ENCODE measurements at regions not wholly inside any gene's neighbourhood (a gene's known extent, or its start where the extent isn't known, plus 50 kb on each side); places are given as distances from the start of the nearest gene placed in this dataset.

DNA sequence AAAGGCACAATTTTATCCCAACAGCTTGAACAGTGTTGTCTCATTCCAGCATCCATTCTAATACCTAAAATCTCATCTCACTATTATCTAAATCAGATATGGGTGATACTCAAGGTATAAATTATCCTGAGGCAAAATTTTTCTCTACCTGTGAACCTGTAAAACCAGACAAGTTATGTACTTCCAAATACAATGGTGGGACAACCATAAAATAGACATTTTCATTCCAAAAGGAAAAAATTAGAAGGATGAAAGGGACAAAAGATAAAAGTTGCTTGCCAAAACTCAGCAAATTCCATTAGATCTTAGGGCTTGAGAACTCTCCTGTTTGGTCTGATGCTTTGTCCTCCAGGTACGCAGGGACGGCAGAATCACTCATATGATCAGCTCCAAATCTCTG lies 650.5 kb downstream of the ADGRL2 start:
- in situ Hi-C loops (cut with MboI; ENCODE audit: low sequenced_read_pairs, unreplicated experiment), result no loop called here

DNA sequence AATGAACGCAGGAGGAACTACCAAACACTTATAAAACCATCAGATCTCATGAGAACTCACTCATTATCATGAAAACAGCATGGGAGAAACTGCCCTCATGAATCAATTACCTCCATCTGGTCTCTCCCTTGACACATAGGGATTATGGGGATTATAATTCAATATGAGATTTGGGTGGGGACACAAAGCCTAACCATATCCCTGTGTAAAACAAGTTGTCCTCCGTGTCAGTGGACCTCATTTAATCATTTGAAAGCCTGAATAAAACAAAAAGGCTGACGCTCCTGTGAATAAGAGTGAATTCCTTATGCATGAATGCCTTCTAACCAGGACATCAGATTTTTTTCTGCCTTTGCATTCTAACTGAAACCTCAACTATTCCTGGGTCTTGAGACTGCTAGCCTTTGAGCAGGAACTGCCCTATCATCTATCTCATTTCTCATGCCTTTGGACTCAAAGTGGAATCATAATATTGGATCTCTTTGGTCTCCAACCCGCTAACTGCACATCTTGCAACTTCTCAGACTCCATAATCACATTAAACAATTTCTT lies 648.8 kb downstream of the ADGRL2 start:
- in situ Hi-C loops (cut with MboI; ENCODE audit: low sequenced_read_pairs, unreplicated experiment), result no loop called here
- DNase-seq (ENCODE audit: low spot score), result no peak
- no peak for TF ChIP-seq CTCF (IDR thresholded peaks at IDR 0.05; ENCODE audit: borderline replicate concordance, control extremely low read depth, extremely low read depth, insufficient read depth, missing control alignments)

More for the DNA sequence above, 650.5 kb downstream of the ADGRL2 start:
- no peak for TF ChIP-seq CTCF (IDR thresholded peaks at IDR 0.05; ENCODE audit: borderline replicate concordance, control extremely low read depth, extremely low read depth, insufficient read depth, missing control alignments)
- no peak for DNase-seq (ENCODE audit: low spot score)

GRCh38 chr1:82446955-82447354 lies 646.2 kb downstream of the ADGRL2 start:
- in situ Hi-C loops (cut with MboI; ENCODE audit: low sequenced_read_pairs, unreplicated experiment), result no loop called here
- TF ChIP-seq CTCF (IDR thresholded peaks at IDR 0.05; ENCODE audit: borderline replicate concordance, control extremely low read depth, extremely low read depth, insufficient read depth, missing control alignments), result no peak
- no peak for DNase-seq (ENCODE audit: low spot score)

- no peak for TF ChIP-seq CTCF (IDR thresholded peaks at IDR 0.05; ENCODE audit: borderline replicate concordance, control extremely low read depth, extremely low read depth, insufficient read depth, missing control alignments)
- in situ Hi-C loops (cut with MboI; ENCODE audit: low sequenced_read_pairs, unreplicated experiment), result no loop called here
- no peak for DNase-seq (ENCODE audit: low spot score)
Observed at GRCh38 chr1:82446236-82446635, 645.5 kb downstream of the ADGRL2 start.

DNA sequence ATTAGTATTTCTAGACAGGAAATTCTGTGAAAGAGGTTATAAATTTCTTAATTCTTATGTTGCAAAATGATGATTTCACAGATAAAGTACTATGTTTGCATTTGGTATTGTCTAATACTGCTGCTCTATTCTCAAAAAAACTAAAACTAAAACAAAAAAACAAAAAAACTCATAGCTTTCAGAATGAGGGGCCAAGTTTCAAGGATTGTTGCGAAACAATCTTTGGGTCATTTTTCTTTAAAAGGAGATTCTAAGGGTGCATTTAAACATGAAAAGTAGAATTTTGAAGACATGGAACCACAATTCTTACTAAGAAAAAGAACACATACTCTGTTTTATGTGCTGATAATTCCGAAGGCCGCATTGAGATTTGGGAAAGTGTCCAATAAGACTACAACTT lies 645.1 kb downstream of the ADGRL2 start:
- no peak for TF ChIP-seq CTCF (IDR thresholded peaks at IDR 0.05; ENCODE audit: borderline replicate concordance, control extremely low read depth, extremely low read depth, insufficient read depth, missing control alignments)

DNA sequence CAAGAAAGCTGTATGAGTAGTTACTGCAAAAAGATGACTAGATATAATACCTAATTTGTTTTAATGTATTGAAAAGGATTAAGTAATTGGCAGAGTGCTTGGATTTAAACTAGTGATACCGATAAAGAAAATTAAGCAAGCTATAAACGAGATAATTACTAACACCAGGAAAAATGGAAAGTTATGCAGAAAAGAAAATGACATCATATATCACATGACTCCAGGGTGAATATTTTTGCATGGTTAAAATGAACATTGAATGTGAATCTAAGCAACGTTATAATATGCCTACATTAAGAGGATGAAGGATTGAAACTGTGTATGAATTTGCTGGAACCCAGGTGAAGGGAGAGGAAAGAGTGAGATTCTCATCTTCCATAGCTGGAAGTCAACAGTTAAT lies 644.4 kb downstream of the ADGRL2 start:
- in situ Hi-C loops (cut with MboI; ENCODE audit: low sequenced_read_pairs, unreplicated experiment), result no loop called here
- no peak for DNase-seq (ENCODE audit: low spot score)
- no peak for TF ChIP-seq CTCF (IDR thresholded peaks at IDR 0.05; ENCODE audit: borderline replicate concordance, control extremely low read depth, extremely low read depth, insufficient read depth, missing control alignments)

More for the DNA sequence above, 645.1 kb downstream of the ADGRL2 start:
- in situ Hi-C loops (cut with MboI; ENCODE audit: low sequenced_read_pairs, unreplicated experiment), result no loop called here
- DNase-seq (ENCODE audit: low spot score), result no peak
